HG03442 (cell line): ENCODE measurements at regions not wholly inside any gene's neighbourhood (a gene's known extent, or its start where the extent isn't known, plus 50 kb on each side); places are given as distances from the start of the nearest gene placed in this dataset.

Experiments used
- ATAC-seq: cut with Tn5 transposase; IDR thresholded peaks from one replicate; pipeline ENCODE4 v1.9.1; 2021; ENCODE audit warnings: mild to moderate bottlenecking, moderate library complexity; ENCODE audit not compliant: unreplicated experiment

DNA sequence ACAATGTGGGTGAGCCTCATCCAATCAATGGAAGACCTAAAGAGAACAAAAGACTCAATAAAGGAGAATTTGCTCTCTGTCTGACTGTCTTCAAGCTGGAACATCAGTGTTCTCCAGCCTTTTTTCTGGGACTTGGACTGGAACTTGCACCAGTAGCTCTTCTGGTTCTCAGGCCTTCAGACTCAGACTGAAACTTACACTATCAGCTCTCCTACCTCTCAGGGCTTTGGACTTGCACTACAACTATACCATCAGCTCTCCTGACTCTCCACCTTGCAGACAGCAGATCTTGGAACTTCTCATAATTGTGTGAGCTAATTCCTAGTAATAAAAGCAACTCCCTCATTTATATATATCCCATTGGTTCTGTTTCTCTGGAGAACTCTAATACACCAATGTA is 185.9 kb downstream of the SMIM20 start:
- no peak for ATAC-seq

DNA sequence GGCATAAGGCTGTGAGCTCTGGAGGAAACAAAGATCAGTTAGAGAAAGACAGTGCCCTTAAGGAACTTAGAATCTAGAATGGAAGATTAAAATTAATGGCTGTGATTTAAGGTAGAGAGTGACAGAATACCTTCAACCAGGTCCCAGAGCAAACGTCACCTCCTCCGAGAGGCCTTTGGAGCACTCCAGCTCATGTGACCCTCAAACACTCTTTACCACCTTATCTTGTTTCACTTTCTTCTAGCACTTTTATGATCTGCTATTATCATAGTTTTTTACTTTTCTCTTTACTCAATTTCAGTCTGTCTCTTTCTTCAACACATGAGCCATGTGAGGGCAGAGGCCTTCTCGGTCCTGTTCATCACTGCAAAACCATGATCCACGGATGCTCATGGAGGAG is 187.0 kb downstream of the SMIM20 start:
- no peak for ATAC-seq

DNA sequence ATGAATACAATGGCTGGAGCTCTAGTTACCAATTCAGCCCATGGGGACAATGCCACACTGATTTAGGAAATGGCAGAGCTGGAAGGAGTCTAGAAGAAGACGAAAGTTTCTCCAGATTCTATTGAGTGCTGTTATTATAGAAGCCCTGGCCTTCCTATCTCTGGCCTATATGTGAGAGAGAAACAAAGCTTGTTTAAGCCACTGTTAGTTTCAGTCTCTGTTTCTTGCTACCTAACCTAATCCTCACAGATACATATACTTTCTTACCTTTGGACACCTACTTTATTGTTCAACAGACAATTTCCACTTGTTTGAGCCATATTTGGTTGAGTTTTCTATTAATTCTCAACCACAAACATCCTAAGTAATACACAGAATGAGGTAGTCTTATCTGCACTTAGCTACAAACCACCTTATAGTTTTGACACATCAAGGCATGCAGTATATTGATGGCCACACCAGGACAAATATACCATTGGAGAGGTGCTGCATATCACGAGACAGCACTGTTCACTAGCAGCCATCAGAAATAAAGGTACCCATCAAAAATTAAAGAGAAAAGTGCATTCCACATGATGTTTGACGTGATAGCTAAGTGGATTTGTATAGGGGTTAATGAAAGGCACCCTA is 190.2 kb downstream of the SMIM20 start:
- peak; percentile 74 for ATAC-seq

DNA sequence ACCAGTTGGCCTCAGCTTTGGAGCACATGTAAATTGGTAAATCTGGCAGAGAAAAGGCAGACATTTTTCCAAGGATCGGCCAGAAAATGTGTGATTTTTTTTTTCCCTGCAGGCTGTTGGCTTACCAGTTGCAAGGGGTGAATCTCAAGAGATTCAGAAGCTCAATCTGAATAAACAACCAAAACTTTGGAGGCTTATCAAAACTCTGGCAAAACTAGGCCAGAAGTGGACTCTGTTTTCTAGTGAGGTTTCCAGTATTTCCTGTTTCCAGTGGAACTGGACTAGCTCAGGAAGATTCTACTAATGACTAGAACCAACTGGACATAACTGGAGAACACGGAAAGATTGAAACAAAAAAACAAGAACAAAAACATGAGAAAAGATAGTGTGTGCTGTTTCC is 191.3 kb downstream of the SMIM20 start:
- no peak for ATAC-seq

DNA sequence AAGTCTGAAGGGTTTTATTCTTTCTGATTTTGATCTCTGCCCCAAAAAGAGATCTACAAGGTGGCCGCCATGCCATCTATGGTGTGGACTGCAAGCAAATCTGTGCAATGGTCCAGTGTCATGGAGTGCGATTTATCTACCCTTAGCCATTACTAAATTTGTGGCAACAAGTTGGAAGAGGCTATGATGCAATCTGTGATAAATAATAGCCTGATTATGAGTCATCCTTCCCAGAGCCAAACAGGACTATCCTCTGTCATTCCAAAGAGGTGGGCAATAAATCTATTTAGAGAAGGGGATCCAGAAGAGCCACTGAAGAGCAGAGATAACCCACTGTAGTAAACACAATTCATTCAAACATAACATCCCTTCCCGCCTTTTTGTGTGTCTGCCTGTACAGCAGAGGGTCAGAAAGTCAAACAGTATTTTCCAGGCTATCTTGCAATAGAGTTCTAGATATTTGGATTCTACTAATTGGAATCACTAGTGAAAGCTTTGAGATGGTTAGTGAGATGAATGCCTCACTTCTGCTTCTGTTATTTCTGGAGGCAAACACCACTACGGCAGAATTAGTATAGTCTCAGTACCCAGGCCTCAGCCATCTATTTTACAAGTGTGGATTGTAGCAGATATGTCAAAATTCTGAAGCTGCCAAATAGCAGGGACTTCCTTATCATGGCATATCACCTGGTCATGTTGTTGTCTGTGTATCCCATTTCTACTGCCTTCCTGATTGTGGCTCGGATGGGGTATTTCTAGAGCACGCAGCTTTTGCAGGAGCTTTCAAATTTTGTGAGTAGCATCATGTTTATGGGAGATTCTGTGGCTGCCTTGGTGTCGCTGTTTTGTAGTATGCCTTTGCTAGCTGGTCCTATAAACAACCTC is 192.0 kb downstream of the SMIM20 start:
- no peak for ATAC-seq

DNA sequence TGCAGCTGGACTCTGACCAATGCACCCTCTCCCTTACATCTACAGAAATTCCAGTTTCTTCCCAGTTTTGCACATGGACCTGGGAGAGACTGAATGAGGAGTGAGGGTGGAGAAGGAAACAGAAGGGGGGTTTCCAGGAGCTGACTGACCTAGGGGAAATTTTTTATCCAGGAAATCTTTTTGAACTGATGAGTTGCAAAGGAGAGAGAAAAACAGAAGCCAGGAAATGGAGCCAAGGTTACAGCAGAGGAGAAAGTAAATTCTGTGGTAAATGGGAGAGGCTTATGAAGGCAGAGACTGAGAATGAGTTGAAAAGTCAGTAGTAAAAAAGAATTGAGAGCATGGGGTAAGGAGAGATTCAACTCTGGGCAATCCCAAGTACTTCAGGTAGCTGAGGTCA is 192.8 kb downstream of the SMIM20 start:
- ATAC-seq: no peak

DNA sequence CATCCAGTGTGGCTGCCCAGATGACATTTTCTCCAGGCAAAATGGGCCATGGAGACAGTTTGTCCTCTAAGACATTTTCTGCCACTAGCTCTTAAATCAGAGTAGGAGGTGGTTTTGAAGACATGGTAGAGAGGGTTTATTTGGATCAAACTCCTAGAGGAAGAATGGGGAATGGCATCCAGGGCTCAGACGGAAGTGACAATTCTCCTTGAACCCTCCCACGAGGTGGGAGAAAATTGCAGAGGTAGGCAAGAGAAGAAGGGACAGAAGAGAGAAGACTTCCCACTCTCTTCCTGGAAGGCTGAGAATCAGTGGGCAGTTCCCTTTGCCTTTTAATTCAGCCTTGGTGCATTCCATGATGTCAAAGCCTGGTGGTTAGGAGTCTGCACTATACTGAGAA is 194.0 kb downstream of the SMIM20 start:
- ATAC-seq: no peak

DNA sequence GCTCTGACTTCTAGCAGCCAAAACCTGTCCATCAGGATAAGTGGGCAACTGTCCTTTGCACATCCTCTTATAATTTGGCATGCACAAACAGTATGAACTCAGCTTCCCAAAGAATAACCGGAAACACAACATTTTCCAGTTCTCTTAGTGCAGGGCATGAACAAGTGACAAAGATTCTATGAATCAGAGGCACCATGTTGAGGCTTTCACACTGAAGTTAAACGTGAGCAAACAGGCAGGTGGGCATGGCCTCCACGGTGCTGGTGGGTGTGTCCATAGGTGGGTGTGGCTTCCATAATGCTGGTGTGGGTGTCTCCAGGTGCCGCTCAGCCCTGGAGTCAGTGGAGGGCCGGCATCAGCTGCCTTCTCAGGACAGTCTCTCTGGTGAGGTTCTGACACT is 196.5 kb downstream of the SMIM20 start:
- no peak for ATAC-seq

DNA sequence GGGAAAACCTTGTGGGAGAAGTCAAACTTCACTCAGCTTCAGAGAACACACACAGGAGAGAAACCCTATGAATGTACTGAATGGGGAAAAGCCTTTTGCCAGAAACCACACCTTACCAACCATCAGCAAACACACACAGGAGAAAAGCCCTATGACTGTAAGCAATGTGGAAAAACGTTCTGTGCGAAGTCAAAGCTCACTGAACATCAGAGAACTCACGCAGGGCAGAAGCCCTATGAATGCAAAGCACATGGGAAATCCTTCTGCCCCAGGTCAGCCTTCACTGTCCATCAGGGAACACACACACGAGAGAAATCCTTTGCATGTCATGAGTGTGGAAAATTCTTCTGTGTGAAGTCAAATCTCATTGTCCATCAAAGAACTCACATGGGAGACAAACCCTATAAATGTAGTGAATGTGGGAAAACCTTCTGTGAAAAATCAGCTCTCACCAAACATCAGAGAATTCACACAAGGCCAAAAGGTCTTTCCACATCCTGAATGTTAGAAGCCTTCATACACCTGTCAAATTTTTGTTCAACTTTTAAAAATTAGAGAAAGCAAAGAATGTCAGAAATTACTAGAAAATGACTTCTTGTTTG is 199.4 kb downstream of the SMIM20 start:
- no peak for ATAC-seq

DNA sequence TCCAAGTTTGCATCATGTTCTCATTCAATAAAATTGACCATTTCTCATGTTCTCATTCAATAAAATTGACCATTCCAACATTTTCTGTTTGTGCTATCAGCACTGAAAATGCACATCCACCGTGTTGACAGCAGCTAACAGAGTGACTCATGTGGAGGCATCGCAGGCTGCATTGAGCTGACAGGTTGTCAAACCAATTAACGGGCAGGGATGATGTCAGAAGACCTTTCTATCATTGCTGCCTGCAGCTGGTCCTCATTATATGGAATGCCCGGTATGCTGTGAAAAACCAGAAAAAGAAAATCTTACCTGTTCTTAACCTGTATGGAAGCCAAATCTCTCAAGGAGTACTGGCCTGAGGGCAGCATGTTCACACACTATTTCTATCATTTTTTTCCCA is 202.0 kb downstream of the SMIM20 start:
- ATAC-seq: no peak

DNA sequence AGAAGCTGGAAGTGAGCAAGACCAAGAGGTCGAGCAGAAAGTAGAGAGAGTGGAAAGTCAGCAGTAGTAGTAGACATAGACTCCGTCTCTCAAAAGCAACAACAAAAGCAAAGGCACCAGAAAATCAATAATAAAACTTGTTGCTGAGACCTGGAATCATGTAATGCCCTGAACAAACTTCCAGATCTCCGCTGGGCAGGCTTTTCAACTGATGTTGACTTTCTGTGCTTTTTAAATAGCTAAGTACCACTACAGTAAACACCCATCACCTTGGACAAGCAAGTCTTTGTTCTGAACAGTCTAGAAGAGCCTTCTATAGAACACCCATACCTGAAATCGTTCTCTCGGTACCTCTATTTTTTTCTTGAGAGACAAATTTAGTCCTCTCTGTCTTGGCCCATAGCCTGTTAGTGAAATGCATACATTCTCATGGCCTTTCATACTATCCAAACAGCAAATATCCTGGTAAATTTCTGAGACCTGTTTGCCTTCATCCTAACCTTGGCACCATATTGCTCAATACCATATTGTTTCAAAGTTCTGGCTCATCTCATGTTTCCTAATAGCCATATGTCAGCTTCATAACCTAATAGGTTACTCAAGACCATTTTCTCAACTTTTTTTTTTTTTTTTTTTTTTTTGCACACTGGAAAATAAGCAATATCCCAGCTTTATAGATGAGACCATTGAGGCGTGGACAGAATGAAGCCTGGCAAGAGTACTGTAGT is 200.6 kb upstream of the RBPJ start:
- no peak for ATAC-seq

DNA sequence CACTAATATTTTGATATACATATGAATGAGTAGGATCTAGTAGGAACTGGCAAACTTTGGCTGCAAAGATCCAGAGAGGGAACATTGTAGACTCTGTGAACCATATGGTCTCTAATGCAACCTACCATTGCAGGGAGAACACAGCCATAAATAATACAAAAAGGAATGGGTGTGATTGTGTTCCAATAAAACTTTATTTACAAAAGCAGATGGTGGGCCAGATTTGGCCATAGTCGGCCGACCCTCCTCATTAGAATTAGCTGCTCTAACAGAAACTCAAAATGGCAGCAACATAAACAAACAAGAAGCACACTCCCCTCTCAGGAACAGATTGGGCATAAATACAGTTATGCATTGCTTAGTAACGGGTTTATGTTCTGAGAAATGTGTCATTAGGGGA is 198.1 kb upstream of the RBPJ start:
- no peak for ATAC-seq

DNA sequence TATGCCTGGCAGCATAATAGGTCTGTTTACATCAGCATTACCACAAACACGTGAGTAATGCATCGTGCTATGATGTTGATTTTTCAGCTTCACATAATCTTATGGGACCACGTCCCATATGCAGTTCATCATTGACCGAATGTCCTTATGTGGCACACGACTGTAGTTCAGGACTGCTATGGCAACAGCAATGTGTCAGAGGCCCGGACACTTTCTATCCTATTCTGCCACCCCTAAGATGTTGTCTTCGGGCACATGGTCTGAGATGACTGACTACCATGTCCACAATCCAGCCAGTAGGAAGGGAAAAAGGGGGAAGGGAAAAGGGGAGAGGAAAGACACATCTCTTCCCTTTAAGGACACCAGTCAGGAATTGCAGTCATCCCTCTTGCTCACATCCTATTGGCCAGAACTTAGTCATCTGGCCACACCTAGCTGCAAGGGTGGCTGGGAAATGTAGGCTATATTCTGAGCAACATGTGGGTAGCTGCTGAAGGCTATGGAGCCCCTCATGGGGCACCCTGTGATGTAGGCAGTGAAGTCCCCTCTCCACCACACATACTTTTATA is 196.0 kb upstream of the RBPJ start:
- ATAC-seq: no peak

DNA sequence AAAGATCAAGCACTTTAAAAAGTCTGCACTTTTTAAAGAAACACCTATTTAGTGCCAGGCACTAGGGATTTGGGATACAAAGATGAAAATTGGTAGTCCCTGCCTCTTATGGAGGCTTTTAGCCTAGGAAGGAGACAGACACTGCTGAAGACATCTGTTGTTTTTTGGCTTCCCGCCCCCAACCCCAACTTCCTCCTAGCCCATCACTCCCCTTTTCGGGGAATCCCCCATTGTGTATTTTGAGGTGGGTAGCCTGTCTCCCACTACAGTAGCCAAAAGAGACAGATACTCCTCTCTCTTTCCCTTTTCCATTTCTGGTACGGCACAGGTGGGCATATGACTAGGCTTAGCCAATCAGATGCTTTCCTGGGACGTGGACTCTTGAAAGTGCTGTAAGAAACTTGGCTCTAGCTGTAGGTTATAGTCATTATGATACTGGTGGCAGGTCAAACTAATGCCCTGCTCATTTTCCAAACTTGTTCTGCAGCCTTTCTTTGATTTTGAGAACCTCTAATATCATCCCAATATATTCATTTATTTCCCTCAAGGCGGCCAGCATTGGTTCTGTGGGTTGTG is 194.6 kb upstream of the RBPJ start:
- peak; percentile 57 for ATAC-seq

DNA sequence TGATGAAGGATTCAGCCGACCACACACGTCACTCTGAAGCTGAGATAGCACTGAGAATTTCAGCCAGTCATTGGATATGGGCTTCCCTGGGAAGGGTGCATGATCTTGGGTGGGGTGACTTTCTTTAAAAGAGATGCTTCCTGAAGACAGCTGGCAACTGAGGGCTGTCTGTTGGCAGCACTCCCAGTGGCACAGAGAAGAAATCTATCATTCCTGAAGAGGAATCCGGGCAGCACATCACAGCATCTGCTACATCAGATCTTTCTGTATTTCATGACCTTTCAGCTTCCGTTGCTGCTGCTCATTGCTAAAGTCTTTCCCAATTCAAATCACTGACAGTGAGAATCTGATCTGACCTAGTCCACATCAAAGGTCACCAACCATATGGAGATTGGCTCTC is 193.8 kb upstream of the RBPJ start:
- ATAC-seq: no peak

DNA sequence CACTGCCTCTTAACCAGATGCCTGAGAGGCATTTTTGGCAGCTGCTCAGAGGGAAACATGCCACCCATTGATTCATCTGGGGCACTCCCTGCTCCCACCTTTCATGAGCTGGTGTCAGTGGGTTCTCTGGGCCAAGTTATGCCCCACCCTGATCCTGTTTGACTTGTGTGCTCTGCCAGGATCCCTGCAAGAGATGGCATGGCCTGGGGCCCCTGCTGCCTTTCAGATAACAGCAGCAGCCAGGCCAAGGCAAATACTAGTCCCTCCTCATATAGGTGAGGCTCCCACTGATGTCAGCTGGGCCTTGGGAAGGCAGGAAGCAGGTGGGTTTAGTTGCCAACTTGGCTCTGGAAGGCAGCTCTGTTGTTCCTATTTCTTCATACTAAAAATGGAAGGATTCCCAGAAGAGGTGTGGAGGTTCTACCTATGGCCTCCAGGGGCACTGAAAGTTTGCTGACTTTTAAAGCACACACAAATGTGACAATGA is 192.9 kb upstream of the RBPJ start:
- ATAC-seq: no peak

DNA sequence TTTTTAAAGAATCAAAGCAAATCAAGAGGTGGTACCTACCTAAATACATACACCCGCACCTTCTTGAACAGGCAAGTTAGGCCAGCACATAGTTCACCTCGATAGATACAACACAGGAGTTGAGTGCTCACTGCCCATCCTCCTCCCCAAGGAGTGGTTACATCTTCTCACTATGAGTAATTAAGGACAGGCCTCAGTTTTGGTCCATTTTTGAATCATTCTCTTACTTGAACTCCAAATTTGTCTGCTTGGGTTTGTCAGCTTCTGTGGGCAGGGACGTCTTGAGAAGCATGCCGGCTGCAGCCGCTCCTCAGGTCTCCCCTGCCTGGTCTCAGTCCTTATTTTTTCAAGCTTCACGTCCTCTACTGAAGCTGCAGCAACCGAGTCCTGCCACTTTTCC is 190.6 kb upstream of the RBPJ start:
- peak; percentile 59 for ATAC-seq

DNA sequence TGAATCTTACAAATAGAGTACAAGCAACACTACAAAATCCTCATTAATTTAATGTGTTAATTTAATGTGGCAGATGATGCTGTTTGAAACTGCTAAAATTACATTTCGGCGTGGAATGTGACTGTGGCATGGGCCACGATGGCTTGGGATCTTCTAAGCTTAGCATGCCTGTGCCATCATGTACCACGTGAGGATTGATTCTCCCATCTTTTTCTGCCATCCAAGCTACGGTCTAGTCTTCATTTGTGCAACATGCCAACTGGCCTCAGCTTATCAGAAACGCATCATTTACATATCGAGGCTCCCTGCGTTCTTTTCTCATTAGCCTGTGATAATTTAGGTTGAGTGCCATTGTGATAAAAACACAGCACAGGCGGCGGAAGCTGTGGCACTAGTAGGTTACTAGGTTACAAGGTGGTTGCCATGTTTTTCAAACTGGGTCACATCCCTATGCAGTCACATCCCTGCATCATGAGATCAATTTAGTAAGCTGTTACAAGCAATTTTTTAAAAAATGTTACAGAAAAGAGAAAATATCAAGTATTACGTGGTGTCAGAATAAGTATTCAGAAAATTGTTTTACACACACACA is 189.9 kb upstream of the RBPJ start:
- ATAC-seq: no peak

DNA sequence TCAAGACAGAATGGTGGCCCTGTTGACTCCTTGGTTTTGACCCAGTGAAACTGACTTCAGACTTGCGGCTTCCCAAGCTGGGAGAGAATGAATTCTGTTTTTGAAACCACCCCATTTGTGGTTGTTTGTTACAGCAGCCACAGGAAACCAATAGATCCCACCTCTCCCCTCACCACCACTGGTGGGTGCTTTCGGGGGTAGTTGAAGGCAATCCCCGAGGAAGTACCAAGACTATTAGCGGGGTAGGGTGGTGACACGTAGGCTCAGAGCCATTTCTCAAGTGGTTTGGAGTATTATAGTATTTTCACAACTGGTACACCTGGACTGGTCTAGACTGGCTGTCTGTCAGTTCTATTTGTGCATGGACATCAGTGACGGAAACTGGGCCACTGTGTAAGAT is 189.1 kb upstream of the RBPJ start:
- peak; percentile 66 for ATAC-seq

DNA sequence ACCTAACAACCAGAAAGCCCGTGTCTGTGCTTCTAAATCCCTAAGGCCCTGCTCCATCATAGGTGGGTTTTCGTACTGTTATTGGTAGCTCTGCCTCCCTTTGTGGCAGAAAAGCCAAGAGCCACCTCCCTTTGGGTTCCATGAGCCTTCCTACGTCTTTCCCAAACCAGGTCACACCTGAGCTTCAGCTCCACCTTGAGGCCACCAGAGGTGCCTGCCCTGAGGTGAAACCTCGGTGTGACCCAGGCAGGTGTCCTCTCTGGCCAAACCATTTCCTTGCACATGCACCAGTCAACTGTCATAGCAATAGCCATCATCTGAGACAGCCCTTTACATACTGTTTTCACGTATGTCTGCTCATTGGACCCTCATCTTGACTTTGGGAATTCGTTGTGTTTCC is 188.0 kb upstream of the RBPJ start:
- ATAC-seq: no peak
